RWPE2 (cell line): ENCODE measurements at regions not wholly inside any gene's neighbourhood (a gene's known extent, or its start where the extent isn't known, plus 50 kb on each side); places are given as distances from the start of the nearest gene placed in this dataset.

ENCODE experiments used
- ATAC-seq: fragments of 200-7000 bp; cut with Tn5 transposase; 3 replicates; pipeline ENCODE4 v1.9.1; 2021; ENCODE audit warnings: low read depth
- DNase-seq: peaks from one replicate; pipeline ENCODE4 v3.0.0-alpha.2; 2020; ENCODE audit warnings: low spot score
- H3K27ac ChIP-seq: fragments of 450-650 bp; 2 replicates; pipeline ENCODE4 v1.5.1; 2017; ENCODE audit warnings: mild to moderate bottlenecking; ENCODE audit not compliant: poor library complexity, severe bottlenecking
- H3K27me3 ChIP-seq: fragments of 250-450 bp; sonication (Bioruptor Pico); 2 replicates; pipeline ENCODE4 v1.5.1; 2021; ENCODE audit warnings: mild to moderate bottlenecking, moderate library complexity; ENCODE audit not compliant: insufficient read depth, poor library complexity, severe bottlenecking
- H3K36me3 ChIP-seq: fragments of 250-450 bp; sonication (Bioruptor Pico); 2 replicates; pipeline ENCODE4 v1.5.1; 2020; ENCODE audit warnings: low read depth, mild to moderate bottlenecking, moderate library complexity
- H3K4me1 ChIP-seq: fragments of 250-450 bp; sonication (Bioruptor Pico); 2 replicates; pipeline ENCODE4 v1.5.1; 2021; ENCODE audit warnings: mild to moderate bottlenecking, moderate library complexity; ENCODE audit not compliant: insufficient read depth, poor library complexity, severe bottlenecking
- H3K4me3 ChIP-seq: fragments of 250-450 bp; sonication (Bioruptor Pico); 2 replicates; pipeline ENCODE4 v1.5.1; 2021; ENCODE audit warnings: mild to moderate bottlenecking, moderate library complexity; ENCODE audit not compliant: severe bottlenecking
- H3K9me3 ChIP-seq: fragments of 250-450 bp; sonication (Bioruptor Pico); 2 replicates; pipeline ENCODE4 v1.5.1; 2021; ENCODE audit warnings: mild to moderate bottlenecking, moderate library complexity; ENCODE audit not compliant: severe bottlenecking
- TF ChIP-seq, protein P1 (sequence below): fragments of 450-650 bp; IDR thresholded peaks from one replicate; pipeline ENCODE4 v1.5.1; 2017; ENCODE audit warnings: mild to moderate bottlenecking, moderate library complexity; ENCODE audit not compliant: poor library complexity, severe bottlenecking

- TF ChIP-seq, protein P1, sequence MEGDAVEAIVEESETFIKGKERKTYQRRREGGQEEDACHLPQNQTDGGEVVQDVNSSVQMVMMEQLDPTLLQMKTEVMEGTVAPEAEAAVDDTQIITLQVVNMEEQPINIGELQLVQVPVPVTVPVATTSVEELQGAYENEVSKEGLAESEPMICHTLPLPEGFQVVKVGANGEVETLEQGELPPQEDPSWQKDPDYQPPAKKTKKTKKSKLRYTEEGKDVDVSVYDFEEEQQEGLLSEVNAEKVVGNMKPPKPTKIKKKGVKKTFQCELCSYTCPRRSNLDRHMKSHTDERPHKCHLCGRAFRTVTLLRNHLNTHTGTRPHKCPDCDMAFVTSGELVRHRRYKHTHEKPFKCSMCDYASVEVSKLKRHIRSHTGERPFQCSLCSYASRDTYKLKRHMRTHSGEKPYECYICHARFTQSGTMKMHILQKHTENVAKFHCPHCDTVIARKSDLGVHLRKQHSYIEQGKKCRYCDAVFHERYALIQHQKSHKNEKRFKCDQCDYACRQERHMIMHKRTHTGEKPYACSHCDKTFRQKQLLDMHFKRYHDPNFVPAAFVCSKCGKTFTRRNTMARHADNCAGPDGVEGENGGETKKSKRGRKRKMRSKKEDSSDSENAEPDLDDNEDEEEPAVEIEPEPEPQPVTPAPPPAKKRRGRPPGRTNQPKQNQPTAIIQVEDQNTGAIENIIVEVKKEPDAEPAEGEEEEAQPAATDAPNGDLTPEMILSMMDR, result no peak
- no peak for DNase-seq
- no peak for ATAC-seq
- Histone ChIP-seq H3K27ac (no peak overlapping the region), H3K4me1 (no peaks in the 10 kb centered on the region), H3K27me3 (no peaks in the 10 kb centered on the region), H3K9me3 (no peaks in the 10 kb centered on the region), H3K36me3 (no peaks in the 10 kb centered on the region), H3K4me3 (no peak overlapping the region)
Observed at GRCh38 chr5:91528831-91529230, 145.7 kb upstream of the ARRDC3 start.

- H3K9me3 ChIP-seq, result no peaks in the 10 kb centered on the region
- H3K27ac ChIP-seq, result no peak overlapping the region
- H3K4me1 ChIP-seq, result no peaks in the 10 kb centered on the region
- no peak for DNase-seq
- TF ChIP-seq, protein P1, result no peak
- H3K27me3 ChIP-seq, result peaks cover 3% of the 10 kb centered on the region
- H3K4me3 ChIP-seq, result no peak overlapping the region
- H3K36me3 ChIP-seq, result no peaks in the 10 kb centered on the region
- ATAC-seq, result no peak
Observed at GRCh38 chr5:91521785-91522184, 138.7 kb upstream of the ARRDC3 start.

GRCh38 chr5:91521334-91521733 is 138.2 kb upstream of the ARRDC3 start:
- peaks cover 3% of the 10 kb centered on the region for H3K27me3 ChIP-seq
- H3K4me3 ChIP-seq, result no peak overlapping the region
- H3K27ac ChIP-seq, result no peak overlapping the region
- H3K4me1 ChIP-seq, result no peaks in the 10 kb centered on the region
- no peaks in the 10 kb centered on the region for H3K36me3 ChIP-seq
- DNase-seq, result no peak
- TF ChIP-seq, protein P1, result no peak
- peak; percentile 86 for ATAC-seq
- no peaks in the 10 kb centered on the region for H3K9me3 ChIP-seq

- ATAC-seq (no peak), DNase-seq (no peak)
- Histone ChIP-seq H3K9me3 (no peaks in the 10 kb centered on the region), H3K27ac (no peak overlapping the region), H3K27me3 (peaks cover 3% of the 10 kb centered on the region), H3K4me3 (no peak overlapping the region), H3K4me1 (no peaks in the 10 kb centered on the region), H3K36me3 (no peaks in the 10 kb centered on the region)
- TF ChIP-seq, protein P1, result no peak
Observed at GRCh38 chr5:91514400-91514799, 131.3 kb upstream of the ARRDC3 start.

GRCh38 chr5:91503321-91503720 is 120.2 kb upstream of the ARRDC3 start:
- H3K4me3 ChIP-seq, result no peak overlapping the region
- ATAC-seq (no peak), DNase-seq (no peak)
- no peaks in the 10 kb centered on the region for H3K27me3 ChIP-seq
- no peaks in the 10 kb centered on the region for H3K4me1 ChIP-seq
- H3K9me3 ChIP-seq, result no peaks in the 10 kb centered on the region
- TF ChIP-seq, protein P1, result no peak
- no peak overlapping the region for H3K27ac ChIP-seq
- no peaks in the 10 kb centered on the region for H3K36me3 ChIP-seq
